HG02571 (cell line): ENCODE measurements at regions not wholly inside any gene's neighbourhood (a gene's known extent, or its start where the extent isn't known, plus 50 kb on each side); places are given as distances from the start of the nearest gene placed in this dataset.
"Not testable (repeated sequence)": the region's sequence is repeated elsewhere in the genome, so short reads cannot be mapped to it uniquely, and the experiment has no call there.

Experiments used
- ATAC-seq: cut with Tn5 transposase; IDR thresholded peaks from one replicate; pipeline ENCODE4 v1.9.1; 2021; ENCODE audit warnings: mild to moderate bottlenecking, moderate library complexity; ENCODE audit not compliant: unreplicated experiment

DNA sequence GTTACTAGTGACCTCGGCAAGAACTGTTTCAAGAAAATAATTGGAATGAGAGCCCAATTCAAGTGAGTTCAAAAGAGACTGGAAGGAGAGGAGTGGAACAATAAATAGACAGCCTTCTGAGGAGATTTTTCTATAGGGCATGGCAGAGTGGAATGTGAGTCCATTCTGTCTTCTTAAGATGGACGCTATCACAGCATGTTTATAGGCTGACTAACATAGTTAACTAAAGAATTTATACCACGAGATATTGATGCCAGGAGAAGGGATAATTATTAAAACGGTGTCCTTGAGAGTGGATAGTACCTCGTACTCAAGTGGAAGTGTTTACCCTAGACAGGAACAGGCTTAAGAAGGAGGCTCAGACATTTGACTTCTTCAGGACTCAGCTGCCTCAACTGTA, 143.5 kb upstream of the RBBP8 start:
- ATAC-seq: no peak

- no peak for ATAC-seq
Measured at GRCh38 chr18:22790545-22791309, 142.4 kb upstream of the RBBP8 start.

GRCh38 chr18:22791310-22791610, 141.9 kb upstream of the RBBP8 start:
- no peak for ATAC-seq

- ATAC-seq: no peak
Measured at GRCh38 chr18:22796113-22796512, 137.0 kb upstream of the RBBP8 start.

GRCh38 chr18:22800551-22800951, 132.6 kb upstream of the RBBP8 start:
- ATAC-seq: no peak

- no peak for ATAC-seq
Measured at GRCh38 chr18:22813648-22814328, 119.3 kb upstream of the RBBP8 start.

DNA sequence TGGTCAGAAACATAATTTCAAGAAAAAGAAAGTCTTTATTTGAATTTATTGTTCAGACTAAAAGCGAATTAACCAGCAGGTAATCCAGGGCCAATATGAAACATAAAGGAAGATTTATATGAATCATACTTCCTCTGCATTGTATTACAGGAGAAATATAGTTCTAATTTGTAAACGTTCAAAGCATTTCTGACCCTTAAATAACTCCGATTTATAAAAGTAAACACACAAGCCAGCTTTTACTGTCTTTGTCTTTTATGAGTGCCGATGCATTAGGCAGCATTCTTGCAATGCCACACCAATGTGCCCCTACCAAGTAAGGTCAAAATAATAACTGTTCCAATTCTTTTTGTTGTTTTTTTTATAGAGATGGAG, 118.8 kb upstream of the RBBP8 start:
- ATAC-seq: no peak

GRCh38 chr18:22816266-22817176, 116.6 kb upstream of the RBBP8 start:
- ATAC-seq: no peak

- ATAC-seq: no peak
Measured at GRCh38 chr18:22817844-22818243, 115.3 kb upstream of the RBBP8 start.

DNA sequence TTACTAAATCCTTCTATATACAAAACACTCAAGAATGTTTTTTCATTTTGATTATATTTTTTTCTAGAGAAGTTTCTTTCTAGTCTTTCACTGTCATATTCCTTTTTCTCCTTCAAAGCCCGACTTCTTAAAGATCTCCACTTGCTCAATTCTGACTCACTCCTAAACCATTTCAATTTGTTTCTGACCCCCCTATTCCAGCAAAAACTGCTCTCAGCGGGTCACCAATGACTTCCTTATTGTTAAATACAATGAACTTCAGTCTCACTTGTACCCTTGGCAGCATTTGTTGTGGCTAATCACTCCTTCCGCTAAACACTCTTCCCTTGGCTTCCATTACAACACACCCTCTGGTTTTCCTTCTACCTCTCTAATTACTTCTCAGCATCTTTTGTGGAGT, 111.1 kb upstream of the RBBP8 start:
- ATAC-seq: no peak

DNA sequence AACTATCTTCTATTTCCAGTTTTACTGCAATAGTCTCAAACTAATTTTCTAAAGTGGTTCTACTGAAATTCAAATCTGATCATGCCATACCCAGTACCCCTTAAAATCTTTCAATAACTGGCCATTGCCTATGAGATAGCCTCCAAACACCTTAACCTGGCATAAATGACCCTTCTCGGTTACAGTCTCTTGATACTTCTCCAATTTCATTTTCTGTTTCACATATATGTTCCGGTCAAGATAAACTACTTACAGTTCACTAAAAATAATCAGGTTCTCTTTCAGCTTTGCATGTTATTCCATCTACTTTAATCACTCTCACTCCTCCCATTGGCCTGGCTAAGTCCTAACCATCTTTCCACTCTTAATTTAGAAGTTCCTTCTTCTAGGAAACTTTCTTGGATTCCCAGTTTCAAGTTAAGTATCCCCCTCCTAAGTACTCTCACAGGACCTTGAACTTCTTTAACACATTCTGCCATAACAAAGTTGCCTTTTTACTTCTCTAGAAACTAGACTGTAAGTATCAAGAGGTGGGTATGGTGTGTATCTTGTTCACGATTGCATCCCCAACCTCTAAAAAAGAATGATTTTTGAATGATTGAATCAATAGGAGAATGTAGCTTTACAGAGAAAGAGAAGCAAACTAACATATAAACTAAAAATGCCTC, 110.2 kb upstream of the RBBP8 start:
- no peak for ATAC-seq

DNA sequence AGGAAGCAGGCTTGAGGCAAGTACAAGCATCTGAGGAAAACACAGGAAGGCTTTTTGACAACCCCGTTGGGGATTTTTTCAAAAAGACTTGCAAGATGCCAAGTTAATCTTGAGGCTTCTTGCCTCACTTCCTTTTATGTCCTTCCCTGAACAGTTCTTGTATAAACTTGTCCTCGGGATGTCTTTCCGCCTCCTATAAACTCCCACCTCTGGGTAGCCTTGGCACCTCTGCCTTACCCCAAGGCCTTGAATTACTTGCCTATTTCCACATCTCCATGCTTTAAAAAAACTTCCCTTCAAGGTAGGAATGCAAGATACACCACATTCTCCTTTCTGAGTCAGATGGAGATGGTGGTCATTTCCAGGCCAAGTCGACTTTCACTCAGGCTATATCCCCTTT, 106.4 kb upstream of the RBBP8 start:
- no peak for ATAC-seq

DNA sequence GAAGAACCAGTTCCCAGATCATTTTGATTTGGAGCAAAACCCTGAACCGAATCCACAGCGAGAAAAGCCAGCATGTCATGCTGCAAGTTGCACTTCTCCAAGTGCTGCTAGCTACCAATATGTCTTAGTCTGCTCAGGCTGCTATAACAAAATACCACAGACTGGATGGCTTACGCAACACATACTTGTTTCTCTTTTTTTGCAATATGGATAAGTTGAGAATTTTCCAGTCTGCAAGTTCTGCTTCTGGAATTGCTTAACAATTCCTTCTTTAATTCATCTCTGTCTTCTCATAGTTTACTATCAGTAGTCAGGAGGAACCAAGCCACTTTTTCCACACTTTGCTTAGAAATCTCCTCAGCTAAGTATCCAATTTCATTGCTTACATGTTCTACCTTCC, 105.9 kb upstream of the RBBP8 start:
- ATAC-seq: no peak

DNA sequence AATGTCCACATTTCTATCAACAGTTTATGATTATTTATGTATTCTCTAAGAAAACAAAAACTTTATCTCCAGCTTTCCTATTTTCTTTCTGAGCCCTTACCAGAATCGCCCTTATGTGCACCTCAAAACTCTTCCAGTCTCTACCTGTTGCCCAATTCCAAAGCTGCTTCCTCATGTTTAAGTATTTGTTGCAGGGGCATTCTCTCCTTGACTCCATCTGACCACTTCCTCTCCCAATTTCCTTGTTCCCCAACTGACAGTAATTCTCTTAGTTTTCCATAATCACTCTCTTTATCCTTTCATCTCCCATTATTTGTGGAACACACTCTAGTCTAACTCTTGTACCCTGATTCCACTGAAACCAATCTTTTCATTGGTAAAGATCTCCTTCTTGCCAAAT, 105.4 kb upstream of the RBBP8 start:
- no peak for ATAC-seq

DNA sequence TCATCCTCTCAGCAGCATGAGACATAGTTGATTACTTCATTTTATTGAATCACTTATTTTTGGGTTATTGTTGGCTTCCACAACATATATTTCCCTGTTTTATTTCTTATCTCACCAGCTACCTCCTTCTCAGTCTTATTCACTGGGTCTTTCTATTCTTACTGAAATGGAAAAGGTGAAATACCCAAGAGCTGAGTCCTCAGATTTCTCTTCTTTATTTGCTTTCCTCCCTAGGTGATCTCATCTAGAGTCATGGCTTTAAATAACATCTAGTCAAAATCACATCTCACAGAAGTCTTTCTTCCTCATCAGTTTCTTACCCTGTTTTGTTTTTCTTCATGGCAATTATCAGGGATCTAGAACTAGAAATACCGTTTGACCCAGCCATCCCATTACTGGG, 105.0 kb upstream of the RBBP8 start:
- ATAC-seq: no peak

GRCh38 chr18:22828583-22828982, 104.5 kb upstream of the RBBP8 start:
- not testable (repeated sequence) for ATAC-seq

- ATAC-seq: no peak
Measured at GRCh38 chr18:22829781-22830180, 103.3 kb upstream of the RBBP8 start.

- ATAC-seq: no peak
Measured at GRCh38 chr18:22830511-22830910, 102.6 kb upstream of the RBBP8 start.

GRCh38 chr18:22831441-22831904, 101.7 kb upstream of the RBBP8 start:
- ATAC-seq: no peak

DNA sequence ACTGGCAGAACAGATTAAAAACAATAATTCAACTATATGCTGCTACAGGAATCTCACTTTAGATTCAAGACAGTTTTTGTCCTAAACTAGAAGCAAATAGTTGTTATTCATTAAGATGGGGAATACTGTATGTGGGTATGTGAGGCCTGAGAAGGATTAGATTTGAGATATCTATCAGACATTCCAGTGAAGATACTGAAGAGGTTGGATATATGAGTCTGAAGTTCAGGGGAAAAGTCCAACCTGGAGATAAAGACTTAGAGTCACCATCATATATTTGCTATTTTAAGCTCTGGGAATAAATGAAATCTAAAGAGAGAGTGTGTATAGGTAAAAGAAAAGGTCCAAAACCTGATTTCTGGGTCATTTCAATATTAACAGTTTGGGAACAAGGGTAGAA, 96.2 kb upstream of the RBBP8 start:
- ATAC-seq: no peak

- ATAC-seq: no peak
Measured at GRCh38 chr18:22838221-22838620, 94.9 kb upstream of the RBBP8 start.
